OCI-M2 (cell line): ENCODE measurements at regions not wholly inside any gene's neighbourhood (a gene's known extent, or its start where the extent isn't known, plus 50 kb on each side); places are given as distances from the start of the nearest gene placed in this dataset.
"Not testable (repeated sequence)": the region's sequence is repeated elsewhere in the genome, so short reads cannot be mapped to it uniquely, and the experiment has no call there.

ENCODE experiments used
- DNase-seq: peaks from one replicate; lab custom pipeline; 2025; ENCODE audit not compliant: unreplicated experiment; lab: John Stamatoyannopoulos, UW

- no peak for DNase-seq
These were observed 312.7 kb upstream of the CYRIA start for GRCh38 chr2:16978301-16978700.

- no peak for DNase-seq
These were observed 309.1 kb upstream of the CYRIA start for GRCh38 chr2:16974688-16975087.

- DNase-seq, result no peak
These were observed 308.1 kb upstream of the CYRIA start for GRCh38 chr2:16973586-16974286.

GRCh38 chr2:16972276-16972675, 306.6 kb upstream of the CYRIA start:
- no peak for DNase-seq

- no peak for DNase-seq
These were observed 306.1 kb upstream of the CYRIA start for GRCh38 chr2:16971722-16972234.

GRCh38 chr2:16970948-16971347, 305.3 kb upstream of the CYRIA start:
- not testable (repeated sequence) for DNase-seq

GRCh38 chr2:16962505-16962904, 296.9 kb upstream of the CYRIA start:
- DNase-seq, result no peak

GRCh38 chr2:16960579-16960978, 294.9 kb upstream of the CYRIA start:
- no peak for DNase-seq

- no peak for DNase-seq
These were observed 292.6 kb upstream of the CYRIA start for GRCh38 chr2:16958266-16958665.

- DNase-seq, result no peak
These were observed 287.2 kb upstream of the CYRIA start for GRCh38 chr2:16952805-16953204.

- no peak for DNase-seq
These were observed 286.7 kb upstream of the CYRIA start for GRCh38 chr2:16952368-16952767.

GRCh38 chr2:16950436-16950835, 284.8 kb upstream of the CYRIA start:
- DNase-seq, result no peak

GRCh38 chr2:16948710-16949109, 283.1 kb upstream of the CYRIA start:
- no peak for DNase-seq

GRCh38 chr2:16948053-16948452, 282.4 kb upstream of the CYRIA start:
- DNase-seq, result no peak

GRCh38 chr2:16943279-16943958, 277.8 kb upstream of the CYRIA start:
- no peak for DNase-seq

GRCh38 chr2:16940214-16940613, 274.6 kb upstream of the CYRIA start:
- no peak for DNase-seq

- DNase-seq, result no peak
These were observed 274.1 kb upstream of the CYRIA start for GRCh38 chr2:16939771-16940170.

- no peak for DNase-seq
These were observed 267.7 kb upstream of the CYRIA start for GRCh38 chr2:16933355-16933754.

GRCh38 chr2:16932826-16933225, 267.2 kb upstream of the CYRIA start:
- no peak for DNase-seq

- no peak for DNase-seq
These were observed 265.8 kb upstream of the CYRIA start for GRCh38 chr2:16931441-16931840.

GRCh38 chr2:16927398-16927797, 261.8 kb upstream of the CYRIA start:
- no peak for DNase-seq

GRCh38 chr2:16925145-16925544, 259.5 kb upstream of the CYRIA start:
- no peak for DNase-seq
